OCI-LY3 (cell line): ENCODE measurements at regions not wholly inside any gene's neighbourhood (a gene's known extent, or its start where the extent isn't known, plus 50 kb on each side); places are given as distances from the start of the nearest gene placed in this dataset.
"Not testable (repeated sequence)": the region's sequence is repeated elsewhere in the genome, so short reads cannot be mapped to it uniquely, and the experiment has no call there.

Experiments used
- H2AFZ ChIP-seq: fragments of 200-600, 300-600 bp; shearing (Covaris generic); 2 replicates; pipeline ENCODE4 v1.6.0; 2014; ENCODE audit warnings: antibody characterized with exemption, low read depth, low read length
- H3K27ac ChIP-seq: fragments of 200-600, 300-600 bp; sonication (generic); 2 replicates; pipeline ENCODE4 v1.5.1; 2014; ENCODE audit warnings: mild to moderate bottlenecking, low read length, moderate library complexity, mixed read lengths
- H3K27me3 ChIP-seq: fragments of 200-600, 300-600 bp; sonication (generic); 2 replicates; pipeline ENCODE4 v1.6.1; 2014; ENCODE audit warnings: low read depth, low read length, mixed read lengths
- H3K36me3 ChIP-seq: fragments of 200-600, 300-600 bp; sonication (generic); replicated peaks from 2 replicates; pipeline ENCODE3; 2014; ENCODE audit warnings: low read depth, low read length, mixed read lengths
- H3K4me1 ChIP-seq: fragments of 300-600, 200-600 bp; sonication (generic); 2 replicates; pipeline ENCODE4 v1.6.1; 2014; ENCODE audit warnings: low read length, mixed read lengths
- H3K4me2 ChIP-seq: fragments of 200-600, 300-600 bp; sonication (generic); 2 replicates; pipeline ENCODE4 v1.6.1; 2014; ENCODE audit warnings: low read length, mixed read lengths
- H3K4me3 ChIP-seq: fragments of 300-600, 200-600 bp; sonication (generic); 2 replicates; pipeline ENCODE4 v1.5.1; 2014; ENCODE audit warnings: antibody characterized with exemption, mild to moderate bottlenecking, low read length, moderate library complexity
- H3K79me2 ChIP-seq: fragments of 300-600, 200-600 bp; shearing (Covaris generic); 2 replicates; pipeline ENCODE4 v1.6.1; 2014; ENCODE audit warnings: mild to moderate bottlenecking, low read length, mixed read lengths
- H3K9ac ChIP-seq: fragments of 300-600, 200-600 bp; shearing (Covaris generic); 2 replicates; pipeline ENCODE4 v1.6.0; 2014; ENCODE audit warnings: mild to moderate bottlenecking, low read length, moderate library complexity
- H3K9me3 ChIP-seq: fragments of 200-600, 300-600 bp; shearing (Covaris generic); 2 replicates; pipeline ENCODE4 v1.6.1; 2014; ENCODE audit warnings: low read length, mixed read lengths; ENCODE audit not compliant: insufficient read depth
- H4K20me1 ChIP-seq: fragments of 200-600, 300-600 bp; sonication (generic); 2 replicates; pipeline ENCODE4 v1.6.1; 2016; ENCODE audit warnings: low read length, mixed read lengths; ENCODE audit not compliant: insufficient read depth
- EZH2phosphoT487 ChIP-seq: fragments of 200-600 bp; shearing (Covaris generic); IDR thresholded peaks from 2 replicates; pipeline ENCODE4 v1.6.1; 2018; ENCODE audit warnings: antibody characterized with exemption, mixed run types, low read depth
- TF ChIP-seq, protein P1 (sequence below): fragments of 200-600, 300-600 bp; sonication (generic); IDR thresholded peaks from 2 replicates; pipeline ENCODE4 v1.5.1; 2014; ENCODE audit warnings: antibody characterized with exemption, low read length, low read depth

DNA sequence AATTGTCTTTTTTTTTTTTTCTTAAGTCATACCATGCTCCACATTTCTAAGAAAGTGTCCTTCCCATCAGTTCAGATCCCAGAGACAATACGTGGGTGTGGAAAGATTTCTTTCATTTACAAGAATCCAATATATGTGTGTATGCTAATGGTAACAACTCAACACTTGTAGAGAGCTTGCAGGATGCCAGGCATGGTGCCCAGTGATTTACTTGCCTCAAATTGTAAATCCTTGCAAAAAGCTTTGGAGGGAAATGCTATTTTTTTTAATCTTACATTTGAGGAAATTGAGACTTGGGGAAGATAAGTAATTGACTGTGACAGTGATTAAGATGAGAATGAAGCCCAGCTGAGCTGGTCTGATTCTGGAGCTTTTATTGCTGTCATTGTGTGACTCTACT lies 1264.6 kb upstream of the SEL1L start:
- Histone ChIP-seq H3K9me3 (no peaks in the 10 kb centered on the region), H3K4me2 (no peak overlapping the region), H3K4me3 (no peak overlapping the region), H3K79me2 (no peaks in the 10 kb centered on the region), H4K20me1 (no peaks in the 10 kb centered on the region), H3K36me3 (no peaks in the 10 kb centered on the region), H3K27me3 (no peaks in the 10 kb centered on the region), H3K9ac (no peak overlapping the region), H3K4me1 (peaks cover 2% of the 10 kb centered on the region), H3K27ac (no peak overlapping the region), H2AFZ (no peak overlapping the region)
- no peak for TF ChIP-seq EZH2phosphoT487
- TF ChIP-seq, protein P1, sequence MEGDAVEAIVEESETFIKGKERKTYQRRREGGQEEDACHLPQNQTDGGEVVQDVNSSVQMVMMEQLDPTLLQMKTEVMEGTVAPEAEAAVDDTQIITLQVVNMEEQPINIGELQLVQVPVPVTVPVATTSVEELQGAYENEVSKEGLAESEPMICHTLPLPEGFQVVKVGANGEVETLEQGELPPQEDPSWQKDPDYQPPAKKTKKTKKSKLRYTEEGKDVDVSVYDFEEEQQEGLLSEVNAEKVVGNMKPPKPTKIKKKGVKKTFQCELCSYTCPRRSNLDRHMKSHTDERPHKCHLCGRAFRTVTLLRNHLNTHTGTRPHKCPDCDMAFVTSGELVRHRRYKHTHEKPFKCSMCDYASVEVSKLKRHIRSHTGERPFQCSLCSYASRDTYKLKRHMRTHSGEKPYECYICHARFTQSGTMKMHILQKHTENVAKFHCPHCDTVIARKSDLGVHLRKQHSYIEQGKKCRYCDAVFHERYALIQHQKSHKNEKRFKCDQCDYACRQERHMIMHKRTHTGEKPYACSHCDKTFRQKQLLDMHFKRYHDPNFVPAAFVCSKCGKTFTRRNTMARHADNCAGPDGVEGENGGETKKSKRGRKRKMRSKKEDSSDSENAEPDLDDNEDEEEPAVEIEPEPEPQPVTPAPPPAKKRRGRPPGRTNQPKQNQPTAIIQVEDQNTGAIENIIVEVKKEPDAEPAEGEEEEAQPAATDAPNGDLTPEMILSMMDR, result no peak

DNA sequence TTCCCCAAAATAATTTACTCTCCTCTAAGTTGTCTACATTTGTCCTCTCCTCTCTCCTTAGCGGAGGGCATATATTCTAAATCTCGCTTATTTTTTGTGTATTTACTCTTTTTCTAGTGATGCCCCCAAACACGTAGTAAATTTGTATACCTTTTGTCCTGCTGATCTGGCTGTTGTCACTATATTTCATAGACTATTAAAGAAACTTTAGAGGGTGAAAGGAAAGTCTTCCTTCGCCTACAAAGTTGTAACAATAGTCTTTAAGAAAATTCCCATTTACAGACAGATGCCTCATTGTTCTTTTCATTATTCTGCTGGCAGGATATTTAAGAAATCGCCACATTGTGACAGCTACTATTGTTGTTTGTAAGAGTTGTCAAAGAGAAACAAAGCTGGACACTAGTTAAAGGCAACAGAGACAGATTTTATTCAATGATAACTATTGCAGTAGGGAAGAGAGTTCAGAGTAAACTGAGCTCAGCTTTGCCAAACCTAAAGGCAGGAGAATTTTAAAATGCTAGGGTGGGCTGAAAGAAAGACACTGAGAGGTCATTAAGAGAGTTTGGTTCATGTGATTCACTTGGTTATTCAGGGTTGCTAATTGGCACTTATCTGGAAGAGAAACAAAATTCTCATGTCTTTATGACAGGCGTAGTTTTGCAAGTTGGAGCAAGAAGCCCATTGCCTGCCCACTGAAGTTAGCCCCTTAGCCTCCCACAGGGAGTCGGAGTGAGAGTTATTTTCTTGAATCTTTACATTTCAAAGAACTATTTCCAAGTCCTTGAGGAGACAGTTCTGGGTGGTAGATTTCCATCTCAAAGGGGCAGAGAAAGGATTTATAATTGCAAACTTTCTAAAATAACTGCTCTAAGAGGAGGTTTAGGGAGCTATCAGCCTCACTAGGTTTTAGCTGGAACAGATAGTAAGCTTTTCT lies 1272.5 kb upstream of the SEL1L start:
- H3K9ac ChIP-seq, result no peak overlapping the region
- no peaks in the 10 kb centered on the region for H3K79me2 ChIP-seq
- H3K9me3 ChIP-seq, result no peaks in the 10 kb centered on the region
- H3K36me3 ChIP-seq, result no peaks in the 10 kb centered on the region
- peaks cover 7% of the 10 kb centered on the region for H3K4me1 ChIP-seq
- no peaks in the 10 kb centered on the region for H3K27me3 ChIP-seq
- H4K20me1 ChIP-seq, result no peaks in the 10 kb centered on the region
- H3K4me2 ChIP-seq, result no peak overlapping the region
- H2AFZ ChIP-seq, result no peak overlapping the region
- TF ChIP-seq, protein P1, result no peak
- no peak for TF ChIP-seq EZH2phosphoT487
- no peak overlapping the region for H3K27ac ChIP-seq
- no peak overlapping the region for H3K4me3 ChIP-seq

DNA sequence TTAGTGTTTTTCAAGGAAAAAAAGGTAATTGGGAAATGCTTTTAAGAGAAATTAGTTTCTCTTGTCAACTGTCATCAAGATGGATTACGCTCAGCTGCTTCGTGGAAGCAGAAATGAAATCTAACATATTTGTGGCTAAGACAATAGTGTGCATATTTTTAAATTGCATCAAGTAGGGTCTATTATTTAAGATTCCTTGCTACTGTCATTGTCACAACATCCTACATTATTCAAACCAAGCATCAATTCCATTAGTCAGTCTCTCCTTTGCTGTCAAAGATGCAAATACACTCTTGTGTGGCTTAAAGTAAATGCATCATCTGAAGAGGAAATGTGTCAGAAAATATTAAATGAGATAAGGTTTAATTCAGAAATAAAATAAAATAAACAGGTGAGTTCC lies 1277.6 kb upstream of the SEL1L start:
- Histone ChIP-seq H3K9me3 (no peaks in the 10 kb centered on the region), H3K9ac (no peak overlapping the region), H3K4me1 (no peaks in the 10 kb centered on the region), H3K79me2 (no peaks in the 10 kb centered on the region), H3K4me3 (no peak overlapping the region), H4K20me1 (no peaks in the 10 kb centered on the region), H2AFZ (no peak overlapping the region), H3K27ac (no peak overlapping the region), H3K27me3 (no peaks in the 10 kb centered on the region), H3K4me2 (no peak overlapping the region), H3K36me3 (no peaks in the 10 kb centered on the region)
- TF ChIP-seq, protein P1, result no peak

DNA sequence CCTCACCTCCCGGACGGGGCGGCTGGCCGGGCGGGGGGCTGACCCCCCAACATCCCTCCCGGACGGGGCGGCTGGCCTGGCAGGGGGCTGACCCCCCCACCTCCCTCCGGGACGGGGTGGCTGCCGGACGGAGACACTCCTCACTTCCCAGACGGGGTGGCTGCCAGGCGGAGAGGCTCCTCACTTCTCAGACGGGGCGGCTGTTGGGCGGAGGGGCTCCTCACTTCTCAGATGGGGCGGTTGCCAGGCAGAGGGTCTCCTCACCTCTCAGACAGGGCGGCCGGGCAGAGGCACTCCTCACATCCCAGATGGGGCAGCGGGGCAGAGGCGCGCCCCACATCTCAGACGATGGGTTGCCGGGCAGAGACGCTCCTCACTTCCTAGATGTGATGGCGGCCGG lies 1280.7 kb upstream of the SEL1L start:
- H2AFZ ChIP-seq, H3K4me2 ChIP-seq, H3K27me3 ChIP-seq, H3K9me3 ChIP-seq, H3K4me1 ChIP-seq, H3K79me2 ChIP-seq, H4K20me1 ChIP-seq, H3K4me3 ChIP-seq, H3K27ac ChIP-seq, H3K9ac ChIP-seq, H3K36me3 ChIP-seq: not testable (repeated sequence)
